ENCODE measurements at regions not wholly inside any gene's neighbourhood (a gene's known extent, or its start where the extent isn't known, plus 50 kb on each side); places are given as distances from the start of the nearest gene placed in this dataset.

DNA sequence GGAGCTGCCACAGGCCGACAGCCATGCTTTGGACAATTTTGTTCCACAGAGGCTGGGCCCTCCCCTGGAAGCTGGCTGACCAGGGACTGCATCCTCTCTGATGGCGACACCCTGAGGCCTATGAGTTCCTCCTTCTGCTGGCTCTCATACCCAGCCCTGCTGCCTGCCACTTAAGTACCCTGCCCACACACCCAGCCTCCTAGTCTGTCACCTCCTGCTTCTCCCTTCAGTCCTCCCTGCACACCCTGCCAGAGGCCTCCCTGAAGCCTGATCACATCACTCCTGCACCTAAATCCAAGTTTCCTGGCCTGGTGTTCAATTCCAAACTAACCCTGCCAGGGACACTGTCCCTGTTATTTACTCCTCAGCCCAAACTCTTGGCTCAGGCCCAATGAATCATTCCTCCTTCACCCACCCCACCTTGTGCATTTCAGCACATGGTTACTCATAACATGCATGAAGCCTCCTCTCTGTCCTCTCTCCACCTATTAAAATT is 136.7 kb upstream of the NECTIN1 start:
- H3K27me3 Mint-ChIP-seq (ENCODE audit: insufficient read depth, low read depth, poor library complexity): peaks cover 2% of the 10 kb centered on the region
- Histone ChIP-seq H4K20me1 (replicated peaks; ENCODE audit: insufficient read depth) (no peaks in the 10 kb centered on the region), H3K27ac (ENCODE audit: low read depth) (no peak overlapping the region), H3K36me3 (ENCODE audit: insufficient read depth) (no peaks in the 10 kb centered on the region), H3K4me2 (no peak overlapping the region), H2AFZ (no peak overlapping the region), H3F3A (replicated peaks; ENCODE audit: low read depth) (no peaks in the 10 kb centered on the region), H3K4me3 (no peak overlapping the region), H3K79me2 (replicated peaks; ENCODE audit: insufficient read depth) (no peaks in the 10 kb centered on the region), H3K27me3 (ENCODE audit: insufficient read depth) (no peaks in the 10 kb centered on the region), H3K9me2 (ENCODE audit: insufficient read depth) (peaks cover 10% of the 10 kb centered on the region), H3K4me1 (ENCODE audit: insufficient read depth) (no peaks in the 10 kb centered on the region)
- H3K27ac Mint-ChIP-seq: no peak overlapping the region
- ATAC-seq (no peak), DNase-seq (ENCODE audit: low spot score) (no peak)
- no peaks in the 10 kb centered on the region for H3K36me3 Mint-ChIP-seq (ENCODE audit: low read depth)
- peaks cover 17% of the 10 kb centered on the region for H3K4me1 Mint-ChIP-seq
- TF ChIP-seq, protein P1, sequence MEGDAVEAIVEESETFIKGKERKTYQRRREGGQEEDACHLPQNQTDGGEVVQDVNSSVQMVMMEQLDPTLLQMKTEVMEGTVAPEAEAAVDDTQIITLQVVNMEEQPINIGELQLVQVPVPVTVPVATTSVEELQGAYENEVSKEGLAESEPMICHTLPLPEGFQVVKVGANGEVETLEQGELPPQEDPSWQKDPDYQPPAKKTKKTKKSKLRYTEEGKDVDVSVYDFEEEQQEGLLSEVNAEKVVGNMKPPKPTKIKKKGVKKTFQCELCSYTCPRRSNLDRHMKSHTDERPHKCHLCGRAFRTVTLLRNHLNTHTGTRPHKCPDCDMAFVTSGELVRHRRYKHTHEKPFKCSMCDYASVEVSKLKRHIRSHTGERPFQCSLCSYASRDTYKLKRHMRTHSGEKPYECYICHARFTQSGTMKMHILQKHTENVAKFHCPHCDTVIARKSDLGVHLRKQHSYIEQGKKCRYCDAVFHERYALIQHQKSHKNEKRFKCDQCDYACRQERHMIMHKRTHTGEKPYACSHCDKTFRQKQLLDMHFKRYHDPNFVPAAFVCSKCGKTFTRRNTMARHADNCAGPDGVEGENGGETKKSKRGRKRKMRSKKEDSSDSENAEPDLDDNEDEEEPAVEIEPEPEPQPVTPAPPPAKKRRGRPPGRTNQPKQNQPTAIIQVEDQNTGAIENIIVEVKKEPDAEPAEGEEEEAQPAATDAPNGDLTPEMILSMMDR (conservative IDR thresholded peaks at IDR 0.05; ENCODE audit: low read depth in 2 of 2): no peak
- TF ChIP-seq, protein P2, sequence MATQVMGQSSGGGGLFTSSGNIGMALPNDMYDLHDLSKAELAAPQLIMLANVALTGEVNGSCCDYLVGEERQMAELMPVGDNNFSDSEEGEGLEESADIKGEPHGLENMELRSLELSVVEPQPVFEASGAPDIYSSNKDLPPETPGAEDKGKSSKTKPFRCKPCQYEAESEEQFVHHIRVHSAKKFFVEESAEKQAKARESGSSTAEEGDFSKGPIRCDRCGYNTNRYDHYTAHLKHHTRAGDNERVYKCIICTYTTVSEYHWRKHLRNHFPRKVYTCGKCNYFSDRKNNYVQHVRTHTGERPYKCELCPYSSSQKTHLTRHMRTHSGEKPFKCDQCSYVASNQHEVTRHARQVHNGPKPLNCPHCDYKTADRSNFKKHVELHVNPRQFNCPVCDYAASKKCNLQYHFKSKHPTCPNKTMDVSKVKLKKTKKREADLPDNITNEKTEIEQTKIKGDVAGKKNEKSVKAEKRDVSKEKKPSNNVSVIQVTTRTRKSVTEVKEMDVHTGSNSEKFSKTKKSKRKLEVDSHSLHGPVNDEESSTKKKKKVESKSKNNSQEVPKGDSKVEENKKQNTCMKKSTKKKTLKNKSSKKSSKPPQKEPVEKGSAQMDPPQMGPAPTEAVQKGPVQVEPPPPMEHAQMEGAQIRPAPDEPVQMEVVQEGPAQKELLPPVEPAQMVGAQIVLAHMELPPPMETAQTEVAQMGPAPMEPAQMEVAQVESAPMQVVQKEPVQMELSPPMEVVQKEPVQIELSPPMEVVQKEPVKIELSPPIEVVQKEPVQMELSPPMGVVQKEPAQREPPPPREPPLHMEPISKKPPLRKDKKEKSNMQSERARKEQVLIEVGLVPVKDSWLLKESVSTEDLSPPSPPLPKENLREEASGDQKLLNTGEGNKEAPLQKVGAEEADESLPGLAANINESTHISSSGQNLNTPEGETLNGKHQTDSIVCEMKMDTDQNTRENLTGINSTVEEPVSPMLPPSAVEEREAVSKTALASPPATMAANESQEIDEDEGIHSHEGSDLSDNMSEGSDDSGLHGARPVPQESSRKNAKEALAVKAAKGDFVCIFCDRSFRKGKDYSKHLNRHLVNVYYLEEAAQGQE (IDR thresholded peaks at IDR 0.05; ENCODE audit: unreplicated experiment): no peak
- TF ChIP-seq NANOG (IDR thresholded peaks at IDR 0.05; ENCODE audit: borderline replicate concordance) (no peak), JUNB (IDR thresholded peaks at IDR 0.05; ENCODE audit: unreplicated experiment) (no peak), ZNF462 (CRISPR knock-in tag; IDR thresholded peaks at IDR 0.05) (no peak), STAT1 (IDR thresholded peaks at IDR 0.05; ENCODE audit: unreplicated experiment) (no peak), POLR2AphosphoS5 (IDR thresholded peaks at IDR 0.05; ENCODE audit: low read depth) (no peak), ZNF114 (CRISPR knock-in tag; IDR thresholded peaks at IDR 0.05) (no peak), EZH2 (IDR thresholded peaks at IDR 0.05; ENCODE audit: low read depth, unreplicated experiment) (no peak), EZH2phosphoT487 (IDR thresholded peaks at IDR 0.05; ENCODE audit: unreplicated experiment) (no peak), ZNF331 (CRISPR knock-in tag; IDR thresholded peaks at IDR 0.05; ENCODE audit: low read depth) (no peak)
- TF ChIP-seq, protein P3, sequence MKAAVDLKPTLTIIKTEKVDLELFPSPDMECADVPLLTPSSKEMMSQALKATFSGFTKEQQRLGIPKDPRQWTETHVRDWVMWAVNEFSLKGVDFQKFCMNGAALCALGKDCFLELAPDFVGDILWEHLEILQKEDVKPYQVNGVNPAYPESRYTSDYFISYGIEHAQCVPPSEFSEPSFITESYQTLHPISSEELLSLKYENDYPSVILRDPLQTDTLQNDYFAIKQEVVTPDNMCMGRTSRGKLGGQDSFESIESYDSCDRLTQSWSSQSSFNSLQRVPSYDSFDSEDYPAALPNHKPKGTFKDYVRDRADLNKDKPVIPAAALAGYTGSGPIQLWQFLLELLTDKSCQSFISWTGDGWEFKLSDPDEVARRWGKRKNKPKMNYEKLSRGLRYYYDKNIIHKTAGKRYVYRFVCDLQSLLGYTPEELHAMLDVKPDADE (IDR thresholded peaks at IDR 0.05): no peak
- no peak overlapping the region for H3K4me3 Mint-ChIP-seq
- peaks cover 6% of the 10 kb centered on the region for H3K9me3 Mint-ChIP-seq
